ENCODE measurements at regions not wholly inside any gene's neighbourhood (a gene's known extent, or its start where the extent isn't known, plus 50 kb on each side); places are given as distances from the start of the nearest gene placed in this dataset.
"Not testable (repeated sequence)": the region's sequence is repeated elsewhere in the genome, so short reads cannot be mapped to it uniquely, and the experiment has no call there.

DNA sequence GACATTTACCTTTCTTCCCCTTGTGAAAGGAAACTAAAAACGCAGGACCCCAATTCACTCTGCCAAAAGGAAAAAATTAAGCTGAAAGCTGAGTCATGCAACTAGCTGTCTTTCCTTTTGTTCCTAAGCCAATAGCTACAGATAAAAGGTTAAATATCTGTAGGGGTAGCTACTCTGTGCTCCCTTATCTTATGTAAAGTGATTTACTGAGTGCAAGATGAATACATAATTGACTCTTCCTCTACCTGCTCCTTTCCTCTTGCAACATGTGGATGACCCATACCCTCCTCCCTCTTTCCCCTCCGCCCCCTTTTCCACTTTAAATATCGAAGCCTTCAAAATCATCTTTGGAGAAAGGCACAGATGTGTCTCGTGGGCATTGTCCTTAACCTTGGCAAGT is 68.0 kb upstream of the ZNF157 start:
- no peaks in the 10 kb centered on the region for H3K9me3 ChIP-seq (replicated peaks)

DNA sequence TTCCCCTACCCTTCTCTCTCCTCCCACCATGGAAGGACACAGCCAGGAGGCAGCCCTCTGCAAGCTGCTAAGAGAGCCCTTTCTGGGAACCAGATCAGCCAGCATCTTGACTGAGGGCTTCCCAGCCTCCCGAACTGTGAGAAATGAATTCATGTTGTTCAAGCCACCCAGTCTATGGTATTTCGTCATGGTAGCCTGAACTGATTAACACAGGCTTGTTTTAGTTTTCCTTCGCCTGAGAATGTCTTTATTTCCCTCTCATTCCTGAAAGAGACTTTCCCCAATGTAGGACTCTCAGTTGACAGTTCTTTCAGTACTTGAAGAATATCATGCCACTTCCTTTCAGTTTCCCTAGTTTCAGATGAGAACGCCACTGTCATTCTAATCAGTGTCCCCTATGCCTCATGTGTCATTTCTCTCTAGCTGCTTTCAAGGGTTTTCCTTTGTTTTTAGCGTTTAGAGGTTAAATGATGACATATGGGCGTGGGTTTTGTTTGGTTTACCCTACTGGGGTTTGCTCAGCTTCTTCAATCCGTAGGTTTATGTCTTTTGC is 63.8 kb upstream of the ZNF157 start:
- H3K27me3 ChIP-seq (ENCODE audit: low read depth); DNase-seq; H3K36me3 ChIP-seq; H3K9me3 ChIP-seq (replicated peaks); H3K4me1 ChIP-seq; H3K4me3 ChIP-seq; H3K27ac ChIP-seq (replicated peaks); intact Hi-C loops (cut with micrococcal nuclease): not testable (repeated sequence)

More for the DNA sequence above, 68.0 kb upstream of the ZNF157 start:
- Histone ChIP-seq H3K27me3 (ENCODE audit: low read depth) (no peaks in the 10 kb centered on the region), H3K4me3 (no peak overlapping the region), H3K36me3 (no peaks in the 10 kb centered on the region), H3K27ac (replicated peaks) (no peak overlapping the region), H3K4me1 (no peaks in the 10 kb centered on the region)
- intact Hi-C loops (cut with micrococcal nuclease): no loop called here
- TF ChIP-seq, protein P1, sequence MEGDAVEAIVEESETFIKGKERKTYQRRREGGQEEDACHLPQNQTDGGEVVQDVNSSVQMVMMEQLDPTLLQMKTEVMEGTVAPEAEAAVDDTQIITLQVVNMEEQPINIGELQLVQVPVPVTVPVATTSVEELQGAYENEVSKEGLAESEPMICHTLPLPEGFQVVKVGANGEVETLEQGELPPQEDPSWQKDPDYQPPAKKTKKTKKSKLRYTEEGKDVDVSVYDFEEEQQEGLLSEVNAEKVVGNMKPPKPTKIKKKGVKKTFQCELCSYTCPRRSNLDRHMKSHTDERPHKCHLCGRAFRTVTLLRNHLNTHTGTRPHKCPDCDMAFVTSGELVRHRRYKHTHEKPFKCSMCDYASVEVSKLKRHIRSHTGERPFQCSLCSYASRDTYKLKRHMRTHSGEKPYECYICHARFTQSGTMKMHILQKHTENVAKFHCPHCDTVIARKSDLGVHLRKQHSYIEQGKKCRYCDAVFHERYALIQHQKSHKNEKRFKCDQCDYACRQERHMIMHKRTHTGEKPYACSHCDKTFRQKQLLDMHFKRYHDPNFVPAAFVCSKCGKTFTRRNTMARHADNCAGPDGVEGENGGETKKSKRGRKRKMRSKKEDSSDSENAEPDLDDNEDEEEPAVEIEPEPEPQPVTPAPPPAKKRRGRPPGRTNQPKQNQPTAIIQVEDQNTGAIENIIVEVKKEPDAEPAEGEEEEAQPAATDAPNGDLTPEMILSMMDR (IDR thresholded peaks at IDR 0.05; ENCODE audit: borderline replicate concordance): no peak
- DNase-seq: no peak

DNA sequence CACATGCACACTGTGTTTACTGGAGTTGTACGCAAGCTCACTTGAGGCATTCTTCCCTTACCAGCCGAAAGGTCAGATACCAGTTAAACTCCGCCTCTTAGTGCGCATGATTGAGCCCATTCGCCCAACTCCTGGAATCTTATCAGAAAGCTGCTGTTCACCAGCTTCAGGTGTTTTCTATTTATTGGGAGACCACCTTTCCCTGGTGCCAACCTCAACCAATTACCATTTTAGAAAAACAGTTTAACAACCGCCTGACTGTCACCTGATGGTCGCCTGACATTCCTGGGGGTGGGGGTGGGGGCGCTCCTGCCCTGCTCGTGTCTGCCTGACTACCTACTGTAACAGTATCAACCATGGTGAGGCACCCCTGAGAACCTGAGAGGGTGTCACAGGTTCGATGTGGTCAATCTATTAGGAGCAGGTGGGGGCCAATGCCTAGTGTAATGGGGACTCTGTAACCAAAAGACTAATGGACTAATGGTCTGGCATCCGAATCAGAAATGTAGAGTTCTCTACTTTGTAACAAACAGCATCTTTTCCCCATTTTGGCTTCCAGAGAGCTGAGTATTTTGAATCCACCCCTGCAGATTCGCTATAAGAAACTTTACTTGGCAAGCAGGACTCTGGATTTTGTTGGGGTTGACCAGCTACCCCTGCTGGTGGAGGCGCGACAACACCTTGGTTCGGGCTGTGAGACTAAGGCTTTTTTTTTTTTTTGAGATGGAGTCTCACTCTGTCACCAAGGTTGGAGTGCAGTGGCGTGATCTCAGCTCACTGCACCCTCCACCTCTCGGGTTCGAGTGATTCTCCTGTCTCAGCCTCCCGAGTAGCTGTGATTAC is 58.2 kb upstream of the ZNF157 start:
- DNase-seq: no peak
- Histone ChIP-seq H3K27me3 (ENCODE audit: low read depth) (no peaks in the 10 kb centered on the region), H3K9me3 (replicated peaks) (no peaks in the 10 kb centered on the region), H3K27ac (replicated peaks) (no peak overlapping the region), H3K4me1 (no peaks in the 10 kb centered on the region), H3K4me3 (no peak overlapping the region), H3K36me3 (no peaks in the 10 kb centered on the region)
- TF ChIP-seq, protein P1 (IDR thresholded peaks at IDR 0.05; ENCODE audit: borderline replicate concordance): peak; percentile 34
- intact Hi-C loops (cut with micrococcal nuclease): no loop called here

DNA sequence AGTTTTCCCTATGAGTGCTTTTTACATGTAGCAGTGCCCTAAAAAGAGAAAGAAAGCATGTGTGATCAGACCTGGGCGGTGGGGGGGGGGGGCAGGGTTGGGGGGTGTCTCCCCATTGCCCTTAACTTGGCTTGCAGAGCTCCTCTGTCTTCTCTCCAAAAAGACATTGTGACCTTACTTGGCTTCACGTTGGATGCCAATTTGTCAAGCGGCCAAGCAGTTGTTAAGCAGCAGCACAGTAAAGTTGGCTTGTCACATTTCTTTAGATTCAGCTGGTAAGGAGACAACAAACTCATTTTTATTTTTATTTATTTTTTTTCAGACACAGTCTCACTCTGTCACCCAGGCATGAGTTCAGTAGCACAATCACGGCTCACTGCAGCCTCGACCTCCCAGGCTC is 57.3 kb upstream of the ZNF157 start:
- H3K4me1 ChIP-seq: no peaks in the 10 kb centered on the region
- TF ChIP-seq, protein P1 (IDR thresholded peaks at IDR 0.05; ENCODE audit: borderline replicate concordance): no peak
- no peaks in the 10 kb centered on the region for H3K9me3 ChIP-seq (replicated peaks)
- DNase-seq: no peak
- no peak overlapping the region for H3K4me3 ChIP-seq
- intact Hi-C loops (cut with micrococcal nuclease): no loop called here
- H3K27ac ChIP-seq (replicated peaks): no peak overlapping the region
- H3K36me3 ChIP-seq: no peaks in the 10 kb centered on the region
- H3K27me3 ChIP-seq (ENCODE audit: low read depth): no peaks in the 10 kb centered on the region

DNA sequence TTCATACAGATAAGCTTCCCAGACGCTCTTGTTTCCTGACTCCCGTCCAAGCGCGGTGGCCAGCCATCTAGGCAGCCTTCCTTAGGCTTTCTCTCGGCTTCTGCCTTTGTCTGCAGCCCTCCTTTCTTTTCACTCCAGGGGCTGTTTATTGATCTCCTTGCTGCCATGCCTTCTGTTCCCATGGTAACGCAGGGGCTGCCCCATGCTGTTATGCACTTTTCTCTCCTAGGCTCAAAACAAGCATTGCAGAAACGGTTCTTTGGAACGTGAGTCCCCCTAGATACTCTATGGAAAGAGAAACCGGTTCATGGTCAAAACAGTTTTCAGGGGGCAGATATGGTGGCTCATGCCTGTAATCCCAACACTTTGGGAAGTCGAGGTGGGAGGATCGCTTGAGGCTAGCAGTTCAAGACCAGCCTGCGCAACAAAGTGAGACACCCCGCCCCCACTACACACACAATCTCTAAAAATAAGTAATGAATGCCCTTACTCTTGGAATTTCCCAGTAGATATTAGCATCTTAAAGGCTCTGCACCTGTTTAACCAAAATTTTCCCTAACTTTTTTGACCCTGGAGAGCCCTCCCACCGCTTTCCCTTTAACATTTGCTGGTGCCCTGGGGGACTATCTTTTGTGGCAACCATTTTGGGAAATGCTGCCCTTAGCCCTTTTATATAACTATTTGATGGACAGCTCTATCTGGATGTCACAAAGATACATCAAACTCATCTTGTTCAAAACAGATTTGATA is 53.9 kb upstream of the ZNF157 start:
- no peak for DNase-seq
- no peaks in the 10 kb centered on the region for H3K36me3 ChIP-seq
- H3K27ac ChIP-seq (replicated peaks): no peak overlapping the region
- no peak overlapping the region for H3K4me3 ChIP-seq
- TF ChIP-seq, protein P1 (IDR thresholded peaks at IDR 0.05; ENCODE audit: borderline replicate concordance): no peak
- no peaks in the 10 kb centered on the region for H3K9me3 ChIP-seq (replicated peaks)
- H3K27me3 ChIP-seq (ENCODE audit: low read depth): no peaks in the 10 kb centered on the region
- no peaks in the 10 kb centered on the region for H3K4me1 ChIP-seq
- intact Hi-C loops (cut with micrococcal nuclease): no loop called here
